DOHH2 (cell line): ENCODE measurements at regions not wholly inside any gene's neighbourhood (a gene's known extent, or its start where the extent isn't known, plus 50 kb on each side); places are given as distances from the start of the nearest gene placed in this dataset.

Experiments used
- H3F3A ChIP-seq: fragments of 200-600 bp; sonication (generic), shearing (Covaris generic); 2 replicates; pipeline ENCODE4 v1.6.0; 2016; ENCODE audit warnings: antibody characterized with exemption, mild to moderate bottlenecking; ENCODE audit not compliant: control insufficient read depth, insufficient read depth
- H3K27ac ChIP-seq: fragments of 200-600 bp; sonication (generic); 2 replicates; pipeline ENCODE4 v1.5.1; 2014; ENCODE audit warnings: low read depth, mild to moderate bottlenecking, low read length, moderate library complexity
- H3K27me3 ChIP-seq: fragments of 200-600 bp; sonication (generic); 2 replicates; pipeline ENCODE4 v1.6.1; 2014; ENCODE audit warnings: mild to moderate bottlenecking, low read length, mixed read lengths; ENCODE audit not compliant: control insufficient read depth
- H3K36me3 ChIP-seq: fragments of 200-600 bp; sonication (generic); 2 replicates; pipeline ENCODE4 v1.6.1; 2014; ENCODE audit warnings: mild to moderate bottlenecking, low read length, moderate library complexity, mixed read lengths; ENCODE audit not compliant: control insufficient read depth
- H3K4me1 ChIP-seq: fragments of 200-600 bp; sonication (generic); 2 replicates; pipeline ENCODE4 v1.6.1; 2014; ENCODE audit warnings: mild to moderate bottlenecking, low read length, mixed read lengths; ENCODE audit not compliant: control insufficient read depth
- H3K4me2 ChIP-seq: fragments of 200-600 bp; sonication (generic); 2 replicates; pipeline ENCODE4 v1.6.0; 2014; ENCODE audit warnings: mild to moderate bottlenecking, low read length, moderate library complexity
- H3K4me3 ChIP-seq: fragments of 200-600 bp; sonication (generic); 2 replicates; pipeline ENCODE4 v1.5.1; 2014; ENCODE audit warnings: mild to moderate bottlenecking, low read length, mixed read lengths
- H3K79me2 ChIP-seq: fragments of 200-600 bp; sonication (generic); 2 replicates; pipeline ENCODE4 v1.6.1; 2014; ENCODE audit warnings: mild to moderate bottlenecking, low read length, mixed read lengths; ENCODE audit not compliant: control insufficient read depth
- H3K9me2 ChIP-seq: fragments of 200-600 bp; sonication (generic); replicated peaks from 2 replicates; pipeline ENCODE4 v1.6.1; 2014; ENCODE audit warnings: mild to moderate bottlenecking, low read length, mixed read lengths; ENCODE audit not compliant: control insufficient read depth
- H3K9me3 ChIP-seq: fragments of 200-600 bp; sonication (generic); 2 replicates; pipeline ENCODE4 v1.6.1; 2014; ENCODE audit warnings: antibody characterized with exemption, low read length, mixed read lengths; ENCODE audit not compliant: control insufficient read depth, insufficient read depth
- H4K20me1 ChIP-seq: fragments of 200-600 bp; sonication (generic); 2 replicates; pipeline ENCODE4 v1.6.0; 2014; ENCODE audit warnings: low read depth, mild to moderate bottlenecking, antibody characterized with exemption, low read length, moderate library complexity; ENCODE audit not compliant: control insufficient read depth, insufficient read depth
- CTCF ChIP-seq: fragments of 200-600 bp; sonication (generic); IDR thresholded peaks from one replicate; pipeline ENCODE4 v1.5.1; 2014; ENCODE audit warnings: antibody characterized with exemption, mild to moderate bottlenecking, low read depth, low read length; ENCODE audit not compliant: poor library complexity, severe bottlenecking
- EZH2phosphoT487 ChIP-seq: fragments of 200-600 bp; sonication (generic); IDR thresholded peaks from 2 replicates; pipeline ENCODE4 v1.6.1; 2017; ENCODE audit warnings: borderline replicate concordance, mild to moderate bottlenecking, antibody characterized with exemption, low read length, moderate library complexity, mixed read lengths

GRCh38 chr6:21371061-21371460, 222.5 kb upstream of the SOX4 start:
- no peaks in the 10 kb centered on the region for H3K4me1 ChIP-seq
- no peak overlapping the region for H3K4me3 ChIP-seq
- no peaks in the 10 kb centered on the region for H3F3A ChIP-seq
- no peaks in the 10 kb centered on the region for H3K9me3 ChIP-seq
- no peak overlapping the region for H3K27ac ChIP-seq
- H3K9me2 ChIP-seq, result no peaks in the 10 kb centered on the region
- no peaks in the 10 kb centered on the region for H4K20me1 ChIP-seq
- H3K36me3 ChIP-seq, result no peaks in the 10 kb centered on the region
- H3K4me2 ChIP-seq, result no peak overlapping the region
- H3K27me3 ChIP-seq, result no peaks in the 10 kb centered on the region
- no peak for TF ChIP-seq CTCF
- H3K79me2 ChIP-seq, result no peaks in the 10 kb centered on the region

- Histone ChIP-seq H3K4me1 (no peaks in the 10 kb centered on the region), H3K27me3 (no peaks in the 10 kb centered on the region), H3K9me3 (no peaks in the 10 kb centered on the region), H3K9me2 (no peaks in the 10 kb centered on the region), H3K79me2 (no peaks in the 10 kb centered on the region), H3F3A (no peaks in the 10 kb centered on the region), H3K4me2 (no peak overlapping the region), H3K27ac (no peak overlapping the region), H3K36me3 (no peaks in the 10 kb centered on the region), H4K20me1 (no peaks in the 10 kb centered on the region), H3K4me3 (no peak overlapping the region)
- TF ChIP-seq EZH2phosphoT487 (no peak), CTCF (no peak)
Measured at GRCh38 chr6:21371676-21372171, 221.8 kb upstream of the SOX4 start.

GRCh38 chr6:21375151-21376116, 218.1 kb upstream of the SOX4 start:
- Histone ChIP-seq H3K9me2 (no peaks in the 10 kb centered on the region), H4K20me1 (no peaks in the 10 kb centered on the region), H3K4me3 (no peak overlapping the region), H3K9me3 (no peaks in the 10 kb centered on the region), H3K27me3 (no peaks in the 10 kb centered on the region), H3F3A (no peaks in the 10 kb centered on the region), H3K4me2 (no peak overlapping the region), H3K79me2 (no peaks in the 10 kb centered on the region), H3K27ac (no peak overlapping the region), H3K36me3 (no peaks in the 10 kb centered on the region), H3K4me1 (no peaks in the 10 kb centered on the region)
- TF ChIP-seq EZH2phosphoT487, result no peak

- no peaks in the 10 kb centered on the region for H3K9me2 ChIP-seq
- no peak overlapping the region for H3K4me3 ChIP-seq
- H3K4me2 ChIP-seq, result no peak overlapping the region
- H3K27me3 ChIP-seq, result no peaks in the 10 kb centered on the region
- H3K4me1 ChIP-seq, result no peaks in the 10 kb centered on the region
- no peaks in the 10 kb centered on the region for H3K36me3 ChIP-seq
- H4K20me1 ChIP-seq, result no peaks in the 10 kb centered on the region
- H3K27ac ChIP-seq, result no peak overlapping the region
- no peaks in the 10 kb centered on the region for H3K79me2 ChIP-seq
- no peaks in the 10 kb centered on the region for H3K9me3 ChIP-seq
- no peaks in the 10 kb centered on the region for H3F3A ChIP-seq
- TF ChIP-seq EZH2phosphoT487, result no peak
- TF ChIP-seq CTCF, result no peak
Measured at GRCh38 chr6:21377356-21377755, 216.2 kb upstream of the SOX4 start.
